Keratinocyte (primary cell): ENCODE measurements at regions not wholly inside any gene's neighbourhood (a gene's known extent, or its start where the extent isn't known, plus 50 kb on each side); places are given as distances from the start of the nearest gene placed in this dataset.

Experiments
- CTCF ChIP-seq, 3 experiments: IDR thresholded peaks in 1 of 3; conservative IDR thresholded peaks in 1 of 3; optimal IDR thresholded peaks in 1 of 3; 2 replicates in 2 of 3; 3 replicates in 1 of 3; pipeline versions ENCODE3 to v1.5.1; 2011; ENCODE audit warnings: low read length in 3 of 3, mild to moderate bottlenecking in 3 of 3, moderate library complexity in 2 of 3, control low read depth in 1 of 3, inconsistent platforms in 1 of 3; ENCODE audit not compliant: insufficient read depth in 2 of 3; ENCODE audit errors: extremely low read depth in 1 of 3
- EZH2 ChIP-seq: IDR thresholded peaks from one replicate; pipeline ENCODE4 v1.6.1; 2012; ENCODE audit warnings: inconsistent platforms, mild to moderate bottlenecking, low read length, moderate library complexity

GRCh38 chr5:16233730-16234129 is 54.1 kb upstream of the MARCHF11 start:
- no peak for TF ChIP-seq CTCF (optimal IDR thresholded peaks at IDR 0.05 in 1 of 3, IDR thresholded peaks at IDR 0.05 in 1 of 3, conservative IDR thresholded peaks at IDR 0.05 in 1 of 3; ENCODE audit: extremely low read depth in 1 of 3, insufficient read depth in 2 of 3, low read length in 3 of 3)
- TF ChIP-seq EZH2: no peak
